IMR-90 (cell line): ENCODE measurements at regions not wholly inside any gene's neighbourhood (a gene's known extent, or its start where the extent isn't known, plus 50 kb on each side); places are given as distances from the start of the nearest gene placed in this dataset.

Experiments used
- BHLHE40 ChIP-seq: fragments of 150-350 bp; IDR thresholded peaks from 2 replicates; pipeline ENCODE4 v1.6.1; 2016; ENCODE audit warnings: mild to moderate bottlenecking, low read depth, low read length
- CEBPB ChIP-seq: IDR thresholded peaks from 2 replicates; pipeline ENCODE4 v1.6.1; 2012; ENCODE audit warnings: low read depth, low read length, improper control_type of control experiment
- POLR2A ChIP-seq: IDR thresholded peaks from 2 replicates; pipeline ENCODE4 v1.6.1; 2012; ENCODE audit warnings: mild to moderate bottlenecking, low read depth, low read length
- RAD21 ChIP-seq: IDR thresholded peaks from 2 replicates; pipeline ENCODE4 v1.6.1; 2012; ENCODE audit warnings: low read length, improper control_type of control experiment
- RCOR1 ChIP-seq: IDR thresholded peaks from 2 replicates; pipeline ENCODE4 v1.6.1; 2012; ENCODE audit warnings: mild to moderate bottlenecking, low read length, improper control_type of control experiment; ENCODE audit not compliant: insufficient replicate concordance
- RFX5 ChIP-seq: IDR thresholded peaks from 2 replicates; pipeline ENCODE4 v1.8.0; 2012; ENCODE audit warnings: low read depth, mild to moderate bottlenecking, low read length, moderate library complexity
- TF ChIP-seq, protein P1 (sequence below): conservative IDR thresholded peaks from 2 replicates; pipeline ENCODE4 v1.5.1; 2012; ENCODE audit warnings: mild to moderate bottlenecking, low read depth, low read length, improper control_type of control experiment
- TF ChIP-seq, protein P2 (sequence below): fragments of 150-350 bp; IDR thresholded peaks from 2 replicates; pipeline ENCODE4 v1.6.1; 2016; ENCODE audit warnings: low read depth, mild to moderate bottlenecking, low read length, moderate library complexity, borderline replicate concordance

DNA sequence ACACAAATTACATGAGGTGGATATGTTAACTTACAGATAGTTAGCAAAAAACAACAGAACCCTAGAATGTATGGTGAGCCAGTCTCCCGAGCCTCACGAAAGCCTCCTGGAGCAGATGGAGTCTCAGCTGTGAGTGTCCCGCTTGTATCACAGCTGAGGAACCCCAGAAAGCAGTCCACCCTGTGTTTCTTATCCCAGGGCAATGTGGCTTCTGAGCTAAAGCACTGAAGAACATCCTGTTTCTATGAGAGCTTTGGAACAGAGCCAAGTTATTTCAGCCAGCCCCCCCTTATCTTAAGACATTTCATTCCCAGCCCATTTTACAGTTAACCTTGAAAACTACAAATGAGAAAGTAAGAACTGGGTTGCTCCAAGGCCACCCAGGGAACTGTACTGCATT is 1220.9 kb upstream of the CDH6 start:
- TF ChIP-seq, protein P1, sequence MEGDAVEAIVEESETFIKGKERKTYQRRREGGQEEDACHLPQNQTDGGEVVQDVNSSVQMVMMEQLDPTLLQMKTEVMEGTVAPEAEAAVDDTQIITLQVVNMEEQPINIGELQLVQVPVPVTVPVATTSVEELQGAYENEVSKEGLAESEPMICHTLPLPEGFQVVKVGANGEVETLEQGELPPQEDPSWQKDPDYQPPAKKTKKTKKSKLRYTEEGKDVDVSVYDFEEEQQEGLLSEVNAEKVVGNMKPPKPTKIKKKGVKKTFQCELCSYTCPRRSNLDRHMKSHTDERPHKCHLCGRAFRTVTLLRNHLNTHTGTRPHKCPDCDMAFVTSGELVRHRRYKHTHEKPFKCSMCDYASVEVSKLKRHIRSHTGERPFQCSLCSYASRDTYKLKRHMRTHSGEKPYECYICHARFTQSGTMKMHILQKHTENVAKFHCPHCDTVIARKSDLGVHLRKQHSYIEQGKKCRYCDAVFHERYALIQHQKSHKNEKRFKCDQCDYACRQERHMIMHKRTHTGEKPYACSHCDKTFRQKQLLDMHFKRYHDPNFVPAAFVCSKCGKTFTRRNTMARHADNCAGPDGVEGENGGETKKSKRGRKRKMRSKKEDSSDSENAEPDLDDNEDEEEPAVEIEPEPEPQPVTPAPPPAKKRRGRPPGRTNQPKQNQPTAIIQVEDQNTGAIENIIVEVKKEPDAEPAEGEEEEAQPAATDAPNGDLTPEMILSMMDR, result no peak
- TF ChIP-seq POLR2A (no peak), RAD21 (no peak), RCOR1 (no peak), BHLHE40 (no peak), CEBPB (no peak), RFX5 (no peak)
- TF ChIP-seq, protein P2, sequence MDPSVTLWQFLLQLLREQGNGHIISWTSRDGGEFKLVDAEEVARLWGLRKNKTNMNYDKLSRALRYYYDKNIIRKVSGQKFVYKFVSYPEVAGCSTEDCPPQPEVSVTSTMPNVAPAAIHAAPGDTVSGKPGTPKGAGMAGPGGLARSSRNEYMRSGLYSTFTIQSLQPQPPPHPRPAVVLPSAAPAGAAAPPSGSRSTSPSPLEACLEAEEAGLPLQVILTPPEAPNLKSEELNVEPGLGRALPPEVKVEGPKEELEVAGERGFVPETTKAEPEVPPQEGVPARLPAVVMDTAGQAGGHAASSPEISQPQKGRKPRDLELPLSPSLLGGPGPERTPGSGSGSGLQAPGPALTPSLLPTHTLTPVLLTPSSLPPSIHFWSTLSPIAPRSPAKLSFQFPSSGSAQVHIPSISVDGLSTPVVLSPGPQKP, result no peak
